Sigmoid colon (tissue), 6 donors: ENCODE measurements at regions not wholly inside any gene's neighbourhood (a gene's known extent, or its start where the extent isn't known, plus 50 kb on each side); places are given as distances from the start of the nearest gene placed in this dataset.
"Not testable (repeated sequence)": the region's sequence is repeated elsewhere in the genome, so short reads cannot be mapped to it uniquely, and the experiment has no call there.

Experiments used
- DNase-seq: peaks from one replicate; pipeline ENCODE4 v3.0.0-alpha.2; 2019
- H3K27ac ChIP-seq, 4 donors: fragments of 200-600 bp; sonication (generic); one replicate each; pipeline ENCODE4 v1.5.1; 2016 to 2019; ENCODE audit warnings: mild to moderate bottlenecking in 1 of 4
- H3K27me3 ChIP-seq, 3 donors: fragments of 200-600 bp; sonication (generic); one replicate each; pipeline ENCODE4 v1.5.1; 2019; ENCODE audit warnings: mild to moderate bottlenecking in 1 of 3
- H3K36me3 ChIP-seq, 4 donors: fragments of 200-600 bp; sonication (generic); one replicate each; pipeline ENCODE4 v1.5.1; 2016 to 2019
- H3K4me1 ChIP-seq, 4 donors: fragments of 200-600 bp; sonication (generic); one replicate each; pipeline ENCODE4 v1.5.1; 2017 to 2019
- H3K4me3 ChIP-seq, 4 donors: fragments of 200-600 bp; sonication (generic); one replicate each; pipeline ENCODE4 v1.5.1; 2017 to 2019; ENCODE audit warnings: mild to moderate bottlenecking in 2 of 4, moderate library complexity in 1 of 4
- H3K9me3 ChIP-seq, 4 donors: fragments of 200-600 bp in 3 of 4; sonication (generic) in 3 of 4; one replicate each; pipeline versions ENCODE4 v1.5.1 to v1.6.1; 2013 to 2019
- EP300 ChIP-seq, 4 donors: sonication (generic); formaldehyde crosslinking; IDR thresholded peaks; one replicate each; pipeline ENCODE4 v1.6.1; 2017; ENCODE audit warnings: antibody characterized with exemption in 4 of 4
- POLR2A ChIP-seq, 2 donors: fragments of 450-650 bp; IDR thresholded peaks; one replicate each; pipeline ENCODE4 v1.6.1; 2016; ENCODE audit warnings: antibody characterized with exemption in 2 of 2, mild to moderate bottlenecking in 2 of 2, moderate library complexity in 2 of 2
- POLR2AphosphoS5 ChIP-seq, 4 donors: sonication (generic); formaldehyde crosslinking; IDR thresholded peaks; one replicate each; pipeline ENCODE4 v1.6.1; 2017; ENCODE audit warnings: antibody characterized with exemption in 4 of 4
- WGBS, 2 donors: extraction: QIAGEN DNeasy Blood & Tissue Kit; methylation state at CpG; one replicate each; pipeline ENCODE4 v1.1.7; 2013; 5-methylcytosine and 5-hydroxymethylcytosine counted together
- intact Hi-C: fragments of 100-400 bp; cut with DNase I; formaldehyde crosslinking; loops from one replicate; pipeline ENCODE4 v1.15.1; 2023
- TF ChIP-seq, protein P1 (sequence below), 4 experiments: fragments of 450-650 bp in 3 of 4; fragments of 200-600 bp in 1 of 4; IDR thresholded peaks; one replicate each; pipeline ENCODE4 v1.5.1; 2016 to 2019; ENCODE audit warnings: antibody characterized with exemption in 4 of 4, mild to moderate bottlenecking in 3 of 4, moderate library complexity in 2 of 4
- donor health status: healthy with polysubstance abuse.
- donor health status: healthy.

DNA sequence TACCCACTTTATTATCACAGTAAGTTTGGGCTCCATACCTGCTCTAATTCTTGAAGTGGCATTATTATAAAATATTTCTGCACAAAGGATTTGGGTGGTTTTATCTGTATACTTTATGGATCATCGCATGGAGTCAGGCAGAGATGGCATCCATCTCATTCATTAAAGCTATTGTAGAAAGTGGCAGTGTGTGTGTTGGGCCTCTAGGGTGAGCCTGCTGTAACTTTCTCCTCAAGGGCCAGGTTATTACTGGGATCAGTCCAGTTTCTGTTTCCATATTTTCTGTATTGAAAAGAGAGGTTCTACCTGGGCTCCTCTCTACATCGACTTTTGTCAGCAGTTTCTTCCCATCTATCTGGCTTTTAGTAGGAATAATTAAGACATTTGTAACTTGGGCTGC lies 511.1 kb downstream of the MMUT start:
- no peaks in the 10 kb centered on the region for H3K9me3 ChIP-seq
- intact Hi-C loops = no loop called here
- no peak for TF ChIP-seq EP300 (IDR thresholded peaks at IDR 0.05)
- TF ChIP-seq POLR2A (IDR thresholded peaks at IDR 0.05) = no peak
- TF ChIP-seq POLR2AphosphoS5 (IDR thresholded peaks at IDR 0.05) = no peak
- TF ChIP-seq, protein P1, sequence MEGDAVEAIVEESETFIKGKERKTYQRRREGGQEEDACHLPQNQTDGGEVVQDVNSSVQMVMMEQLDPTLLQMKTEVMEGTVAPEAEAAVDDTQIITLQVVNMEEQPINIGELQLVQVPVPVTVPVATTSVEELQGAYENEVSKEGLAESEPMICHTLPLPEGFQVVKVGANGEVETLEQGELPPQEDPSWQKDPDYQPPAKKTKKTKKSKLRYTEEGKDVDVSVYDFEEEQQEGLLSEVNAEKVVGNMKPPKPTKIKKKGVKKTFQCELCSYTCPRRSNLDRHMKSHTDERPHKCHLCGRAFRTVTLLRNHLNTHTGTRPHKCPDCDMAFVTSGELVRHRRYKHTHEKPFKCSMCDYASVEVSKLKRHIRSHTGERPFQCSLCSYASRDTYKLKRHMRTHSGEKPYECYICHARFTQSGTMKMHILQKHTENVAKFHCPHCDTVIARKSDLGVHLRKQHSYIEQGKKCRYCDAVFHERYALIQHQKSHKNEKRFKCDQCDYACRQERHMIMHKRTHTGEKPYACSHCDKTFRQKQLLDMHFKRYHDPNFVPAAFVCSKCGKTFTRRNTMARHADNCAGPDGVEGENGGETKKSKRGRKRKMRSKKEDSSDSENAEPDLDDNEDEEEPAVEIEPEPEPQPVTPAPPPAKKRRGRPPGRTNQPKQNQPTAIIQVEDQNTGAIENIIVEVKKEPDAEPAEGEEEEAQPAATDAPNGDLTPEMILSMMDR (IDR thresholded peaks at IDR 0.05) = no peak
- H3K4me3 ChIP-seq = no peak overlapping the region
- no peak for DNase-seq
- H3K36me3 ChIP-seq = no peaks in the 10 kb centered on the region
- H3K27ac ChIP-seq = no peak overlapping the region
- 72 to 89% methylated on average over 2 of the region's 2 CpGs for WGBS, 2 donors
- no peaks in the 10 kb centered on the region for H3K27me3 ChIP-seq
- no peaks in the 10 kb centered on the region for H3K4me1 ChIP-seq

DNA sequence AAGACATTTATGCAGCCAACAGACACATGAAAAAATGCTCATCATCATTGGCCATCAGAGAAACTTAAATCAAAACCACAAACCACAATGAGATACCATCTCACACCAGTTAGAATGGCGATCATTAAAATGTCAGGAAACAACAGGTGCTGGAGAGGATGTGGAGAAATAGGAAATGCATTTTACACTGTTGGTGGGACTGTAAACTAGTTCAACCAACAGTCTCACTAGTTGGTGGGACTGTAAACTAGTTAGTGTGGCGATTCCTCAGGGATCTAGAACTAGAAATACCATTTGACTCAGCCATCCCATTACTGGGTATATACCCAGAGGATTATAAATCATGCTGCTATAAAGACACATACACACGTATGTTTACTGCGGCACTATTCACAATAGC lies 518.8 kb downstream of the MMUT start:
- intact Hi-C loops = not testable (repeated sequence)
- 82 to 88% methylated on average over 4 of the region's 4 CpGs for WGBS, 2 donors

DNA sequence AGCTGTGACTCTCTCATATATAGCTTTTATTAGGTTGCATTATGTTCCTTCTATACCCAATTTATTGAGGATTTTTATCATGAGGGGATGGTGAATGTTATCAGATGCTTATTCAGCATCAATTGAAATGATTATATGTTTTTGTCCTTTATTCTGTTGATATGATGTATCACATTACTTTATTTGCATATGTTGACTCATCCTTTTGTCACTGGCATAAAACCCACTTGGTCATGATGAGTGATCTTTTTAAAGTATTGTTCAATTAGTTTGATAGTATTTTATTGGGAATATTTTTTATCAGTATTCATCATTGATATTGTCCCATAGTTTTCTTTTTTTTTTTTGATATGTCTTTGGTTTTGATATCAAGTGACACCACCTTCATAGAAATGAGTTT lies 529.9 kb downstream of the MMUT start:
- intact Hi-C loops = no loop called here
- no peaks in the 10 kb centered on the region for H3K4me1 ChIP-seq
- H3K27me3 ChIP-seq = no peaks in the 10 kb centered on the region
- no peak overlapping the region for H3K27ac ChIP-seq
- no peak for DNase-seq
- TF ChIP-seq POLR2AphosphoS5 (IDR thresholded peaks at IDR 0.05) = no peak
- TF ChIP-seq, protein P1 (IDR thresholded peaks at IDR 0.05) = no peak
- TF ChIP-seq POLR2A (IDR thresholded peaks at IDR 0.05) = no peak
- no peak for TF ChIP-seq EP300 (IDR thresholded peaks at IDR 0.05)
- H3K9me3 ChIP-seq = no peaks in the 10 kb centered on the region
- H3K4me3 ChIP-seq = no peak overlapping the region
- H3K36me3 ChIP-seq = no peaks in the 10 kb centered on the region

More for the DNA sequence above, 518.8 kb downstream of the MMUT start:
- not testable (repeated sequence) for H3K4me3 ChIP-seq, DNase-seq, H3K36me3 ChIP-seq, H3K27me3 ChIP-seq, H3K9me3 ChIP-seq, H3K27ac ChIP-seq, H3K4me1 ChIP-seq

DNA sequence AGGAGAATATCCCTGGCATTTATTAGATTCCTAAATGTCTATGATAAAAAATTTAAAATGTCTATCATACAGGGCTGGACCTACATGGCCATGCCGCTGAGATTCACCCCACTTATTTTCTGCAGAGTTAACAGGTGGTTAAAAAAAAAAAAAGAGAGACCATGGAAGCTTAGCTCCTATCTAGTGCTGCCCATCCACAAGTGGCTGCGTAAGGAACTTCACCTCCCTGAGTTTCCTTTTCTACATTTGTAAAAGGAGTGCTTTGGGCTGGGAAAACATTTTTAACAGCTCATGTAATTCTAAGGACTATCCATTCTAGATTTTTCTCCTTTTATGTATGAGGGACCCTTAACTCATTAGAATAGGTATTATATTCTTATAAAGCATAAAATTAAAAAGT lies 534.1 kb downstream of the MMUT start:
- Histone ChIP-seq H3K27me3 (no peaks in the 10 kb centered on the region), H3K36me3 (no peaks in the 10 kb centered on the region), H3K27ac (no peak overlapping the region), H3K4me1 (no peaks in the 10 kb centered on the region), H3K9me3 (no peaks in the 10 kb centered on the region), H3K4me3 (no peak overlapping the region)
- DNase-seq = no peak
- intact Hi-C loops = no loop called here
- 70 to 75% methylated on average over 2 of the region's 2 CpGs for WGBS, 2 donors
- no peak for TF ChIP-seq POLR2A (IDR thresholded peaks at IDR 0.05)
- TF ChIP-seq, protein P1 (IDR thresholded peaks at IDR 0.05) = no peak
- no peak for TF ChIP-seq POLR2AphosphoS5 (IDR thresholded peaks at IDR 0.05)
- no peak for TF ChIP-seq EP300 (IDR thresholded peaks at IDR 0.05)

DNA sequence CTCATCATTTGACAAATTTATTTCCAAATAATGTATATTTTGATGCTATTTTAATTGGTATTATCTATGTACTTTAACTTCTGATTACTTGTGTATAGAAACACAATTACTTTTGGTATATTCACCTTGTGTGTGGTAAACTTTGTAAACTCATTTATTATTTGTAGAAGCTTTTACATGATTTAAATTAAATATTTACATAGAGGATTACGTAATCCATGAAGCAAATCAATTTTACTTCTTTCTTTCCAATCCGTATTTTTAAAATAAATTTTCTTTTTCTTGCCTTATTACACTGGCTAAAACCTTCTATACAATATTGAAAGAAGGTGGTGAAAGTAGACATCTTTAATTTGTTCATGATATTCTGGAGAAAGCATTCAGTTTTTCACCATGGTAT lies 540.2 kb downstream of the MMUT start:
- WGBS, 2 donors = 58 to 78% methylated on average over 2 of the region's 2 CpGs
- H3K9me3 ChIP-seq = no peaks in the 10 kb centered on the region
- H3K36me3 ChIP-seq = no peaks in the 10 kb centered on the region
- no peaks in the 10 kb centered on the region for H3K27me3 ChIP-seq
- no peak for TF ChIP-seq EP300 (IDR thresholded peaks at IDR 0.05)
- TF ChIP-seq, protein P1 (IDR thresholded peaks at IDR 0.05) = no peak
- TF ChIP-seq POLR2AphosphoS5 (IDR thresholded peaks at IDR 0.05) = no peak
- TF ChIP-seq POLR2A (IDR thresholded peaks at IDR 0.05) = no peak
- H3K4me1 ChIP-seq = no peaks in the 10 kb centered on the region
- intact Hi-C loops = no loop called here
- H3K4me3 ChIP-seq = no peak overlapping the region
- DNase-seq = no peak
- no peak overlapping the region for H3K27ac ChIP-seq
